Retinal pigment epithelial cell (primary cell): ENCODE measurements at regions not wholly inside any gene's neighbourhood (a gene's known extent, or its start where the extent isn't known, plus 50 kb on each side); places are given as distances from the start of the nearest gene placed in this dataset.
"Not testable (repeated sequence)": the region's sequence is repeated elsewhere in the genome, so short reads cannot be mapped to it uniquely, and the experiment has no call there.

Experiments used
- DNase-seq: peaks from one replicate; pipeline ENCODE4 v3.0.0-alpha.2; 2010; ENCODE audit warnings: low read depth
- H3K4me3 ChIP-seq: 2 replicates; pipeline ENCODE4 v1.5.1; 2011; ENCODE audit warnings: mild to moderate bottlenecking, low read length, control low read depth, moderate library complexity
- CTCF ChIP-seq: conservative IDR thresholded peaks from 2 replicates; pipeline ENCODE4 v1.5.1; 2011; ENCODE audit warnings: low read depth, low read length, control low read depth, inconsistent platforms

DNA sequence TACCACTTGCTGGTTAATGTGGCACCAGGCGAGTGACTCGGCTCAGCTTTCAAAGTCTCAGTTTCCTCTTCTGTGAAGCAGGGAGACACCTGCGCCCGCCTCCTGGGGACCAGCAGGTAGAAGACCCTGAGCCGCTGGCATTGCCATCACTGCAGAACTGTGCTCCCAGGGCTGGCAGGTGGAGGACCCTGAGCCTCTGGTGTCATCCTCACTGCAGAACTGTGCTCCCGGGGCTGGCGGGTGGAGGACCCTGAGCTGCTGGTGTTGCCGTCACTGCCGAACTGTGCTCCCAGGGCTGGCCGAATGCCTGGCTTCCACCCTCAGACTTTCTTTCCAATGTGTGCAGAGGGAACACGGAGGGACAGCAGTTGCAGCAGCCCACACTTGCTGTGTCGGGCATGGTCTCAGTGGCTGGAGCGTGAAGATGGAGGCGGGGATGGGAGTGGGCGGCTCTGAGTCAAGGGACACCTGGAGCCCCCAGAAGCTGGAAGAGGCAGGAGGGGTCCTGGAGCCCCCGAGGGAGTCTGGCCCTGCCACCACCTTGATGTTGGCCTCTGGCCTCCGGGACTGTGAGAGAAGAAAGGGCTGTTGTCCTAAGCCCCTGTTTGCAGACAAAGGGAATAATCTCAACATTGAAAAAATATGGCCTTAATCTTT, 75.8 kb upstream of the METTL9 start:
- H3K4me3 ChIP-seq: no peak overlapping the region
- no peak for TF ChIP-seq CTCF
- no peak for DNase-seq

DNA sequence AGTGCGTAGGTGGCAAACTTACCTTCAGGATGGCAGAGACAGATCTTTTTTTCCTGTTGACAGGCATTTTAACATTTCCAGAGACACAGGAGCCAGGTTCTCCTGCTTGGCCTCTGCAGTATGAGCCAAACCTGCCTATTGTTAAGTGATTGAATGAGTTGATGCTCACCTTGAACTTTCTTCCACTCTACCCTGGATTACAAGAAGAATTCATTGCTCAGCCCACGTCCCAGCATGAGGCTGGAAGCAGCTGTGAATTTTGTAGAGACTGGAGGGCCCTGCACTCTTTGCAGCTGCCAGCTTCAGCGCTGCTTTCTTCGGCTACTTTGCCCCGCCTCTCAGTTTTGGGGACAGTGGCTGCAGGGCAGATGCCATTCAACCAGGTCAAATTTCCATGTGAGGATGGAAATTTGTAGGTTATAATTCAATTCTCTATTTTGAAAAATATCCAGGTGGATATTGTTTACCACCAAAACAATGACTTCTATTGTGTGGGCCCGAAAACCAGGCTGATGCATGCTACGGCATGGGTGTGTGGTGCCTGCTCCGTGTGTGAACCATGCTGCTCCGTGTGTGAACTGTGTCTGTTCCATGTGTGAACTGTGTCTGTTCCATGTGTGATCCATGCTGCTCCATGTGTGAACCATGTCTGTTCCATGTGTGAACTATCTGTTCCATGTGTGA, 75.2 kb upstream of the METTL9 start:
- DNase-seq: no peak
- TF ChIP-seq CTCF: no peak
- H3K4me3 ChIP-seq: no peak overlapping the region

DNA sequence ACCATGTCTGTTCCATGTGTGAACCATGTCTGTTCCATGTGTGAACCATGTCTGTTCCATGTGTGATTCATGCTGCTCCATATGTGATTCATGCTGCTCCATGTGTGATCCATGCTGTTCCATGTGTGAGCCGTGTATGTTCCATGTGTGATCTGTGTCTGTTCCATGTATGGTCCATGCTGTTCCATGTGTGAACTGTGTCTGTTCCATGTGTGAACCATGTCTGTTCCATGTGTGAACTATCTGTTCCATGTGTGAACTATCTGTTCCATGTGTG, 74.7 kb upstream of the METTL9 start:
- not testable (repeated sequence) for H3K4me3 ChIP-seq, DNase-seq

DNA sequence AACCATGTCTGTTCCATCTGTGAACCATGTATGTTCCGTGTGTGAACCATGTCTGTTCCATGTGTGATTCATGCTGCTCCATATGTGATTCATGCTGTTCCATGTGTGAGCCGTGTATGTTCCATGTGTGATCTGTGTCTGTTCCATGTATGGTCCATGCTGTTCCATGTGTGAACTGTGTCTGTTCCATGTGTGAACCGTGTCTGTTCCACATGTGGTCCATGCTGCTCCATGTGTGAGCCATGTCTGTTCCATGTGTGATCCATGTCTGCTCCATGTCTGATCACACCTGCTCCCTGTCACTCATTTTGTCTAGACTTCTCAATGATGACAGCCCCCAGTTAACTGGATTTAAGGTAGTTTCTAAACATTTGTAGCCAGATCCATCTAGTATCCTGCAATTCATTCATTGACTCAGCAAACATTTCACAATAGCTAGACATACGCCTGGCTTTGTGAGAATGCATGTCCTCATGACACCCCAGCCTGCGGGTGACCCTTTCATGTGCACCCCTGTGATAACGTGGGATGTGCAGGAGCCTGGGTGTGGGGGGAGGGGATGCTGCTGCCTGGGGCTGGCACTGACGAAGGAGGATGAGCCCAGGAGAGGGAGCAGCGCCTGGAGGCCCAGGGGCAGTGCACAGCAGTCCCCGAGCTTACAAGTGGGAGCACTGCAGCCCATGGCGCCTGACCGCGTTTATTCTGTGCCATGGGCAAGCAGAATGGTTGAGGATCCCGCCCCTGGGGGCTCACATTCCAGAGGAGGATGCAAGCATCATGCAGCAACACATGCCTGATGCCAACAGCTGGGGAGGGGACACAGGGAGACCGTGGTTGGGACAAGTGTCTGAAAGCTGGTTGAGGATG, 74.1 kb upstream of the METTL9 start:
- not testable (repeated sequence) for H3K4me3 ChIP-seq, DNase-seq

- H3K4me3 ChIP-seq, DNase-seq: not testable (repeated sequence)
Observed at GRCh38 chr16:21525956-21526922, 73.1 kb upstream of the METTL9 start.

GRCh38 chr16:21526923-21527807, 72.2 kb upstream of the METTL9 start:
- no peak overlapping the region for H3K4me3 ChIP-seq
- no peak for DNase-seq
- TF ChIP-seq CTCF: no peak

DNA sequence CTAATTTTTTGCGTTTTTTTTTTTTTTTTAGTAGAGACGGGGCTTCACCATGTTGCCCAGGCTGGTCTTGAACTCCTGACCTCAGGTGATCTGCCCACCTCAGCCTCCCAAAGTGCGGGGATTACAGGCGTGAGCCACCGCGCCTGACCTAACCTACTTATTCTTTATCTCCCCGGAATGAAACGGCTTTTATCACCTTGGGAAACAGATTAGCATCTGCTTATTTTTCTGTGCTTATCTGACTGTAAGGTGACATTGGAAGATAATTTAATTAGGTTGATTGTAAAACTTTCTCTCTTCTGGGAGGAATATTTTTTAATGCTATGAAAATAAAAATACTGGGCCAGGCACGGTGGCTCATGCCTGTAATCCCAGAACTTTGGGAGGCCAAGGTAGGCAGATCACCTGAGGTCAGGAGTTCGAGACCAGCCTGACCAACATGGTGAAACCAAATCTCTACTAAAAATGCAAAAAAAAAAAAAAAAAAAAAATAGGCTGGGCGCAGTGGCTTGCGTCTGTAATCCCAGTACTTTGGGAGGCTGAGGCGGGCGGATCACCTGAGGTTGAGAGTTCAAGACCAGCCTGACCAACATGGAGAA, 70.2 kb upstream of the METTL9 start:
- not testable (repeated sequence) for H3K4me3 ChIP-seq, DNase-seq

- not testable (repeated sequence) for H3K4me3 ChIP-seq, DNase-seq
Observed at GRCh38 chr16:21530729-21531383, 68.5 kb upstream of the METTL9 start.

GRCh38 chr16:21532996-21533395, 66.4 kb upstream of the METTL9 start:
- not testable (repeated sequence) for DNase-seq, H3K4me3 ChIP-seq

DNA sequence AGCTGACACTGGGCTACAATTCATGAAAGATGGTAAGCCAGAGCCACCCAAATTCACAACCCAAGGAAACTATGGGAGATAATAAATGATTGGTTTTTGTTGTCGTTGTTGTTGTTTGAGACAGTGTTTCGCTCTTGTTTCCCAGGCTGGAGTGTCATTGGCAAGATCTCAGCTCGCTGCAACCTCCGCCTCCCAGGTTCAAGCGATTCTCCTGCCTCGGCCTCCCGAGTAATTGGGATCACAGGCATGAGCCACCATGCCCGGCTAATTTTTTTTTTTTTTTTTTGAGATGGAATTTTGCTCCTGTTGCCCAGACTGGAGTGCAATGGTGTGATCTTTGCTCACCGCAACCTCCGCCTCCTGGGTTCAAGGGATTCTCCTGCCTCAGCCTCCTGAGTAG, 65.9 kb upstream of the METTL9 start:
- DNase-seq, H3K4me3 ChIP-seq: not testable (repeated sequence)
